ENCODE measurements at regions not wholly inside any gene's neighbourhood (a gene's known extent, or its start where the extent isn't known, plus 50 kb on each side); places are given as distances from the start of the nearest gene placed in this dataset.

GRCh38 chr1:221849897-221850296 is 108.0 kb upstream of the DUSP10 start:
- no peak for DNase-seq (ENCODE audit: low read depth in 2 of 2)

- no peak for DNase-seq (ENCODE audit: low read depth in 2 of 2)
Observed at GRCh38 chr1:221849110-221849509, 107.2 kb upstream of the DUSP10 start.

- DNase-seq (ENCODE audit: low read depth in 2 of 2): no peak
Observed at GRCh38 chr1:221847676-221848075, 105.8 kb upstream of the DUSP10 start.

GRCh38 chr1:221845650-221846371 is 103.9 kb upstream of the DUSP10 start:
- DNase-seq (ENCODE audit: low read depth in 2 of 2): no peak

GRCh38 chr1:221841983-221842335 is 100.1 kb upstream of the DUSP10 start:
- DNase-seq (ENCODE audit: low read depth in 2 of 2): no peak

- no peak for DNase-seq (ENCODE audit: low read depth in 2 of 2)
Observed at GRCh38 chr1:221841251-221841982, 99.5 kb upstream of the DUSP10 start.

- DNase-seq (ENCODE audit: low read depth in 2 of 2): no peak
Observed at GRCh38 chr1:221840511-221841243, 98.8 kb upstream of the DUSP10 start.

GRCh38 chr1:221839782-221840395 is 98.0 kb upstream of the DUSP10 start:
- peak; percentile 74 to 76 for DNase-seq (ENCODE audit: low read depth in 2 of 2)

GRCh38 chr1:221839321-221839720 is 97.4 kb upstream of the DUSP10 start:
- no peak for DNase-seq (ENCODE audit: low read depth in 2 of 2)

GRCh38 chr1:221837896-221838295 is 96.0 kb upstream of the DUSP10 start:
- peak; percentile 13 to 32 for DNase-seq (ENCODE audit: low read depth in 2 of 2)

- DNase-seq (ENCODE audit: low read depth in 2 of 2): no peak
Observed at GRCh38 chr1:221834698-221835513, 93.0 kb upstream of the DUSP10 start.

GRCh38 chr1:221832617-221833016 is 90.7 kb upstream of the DUSP10 start:
- no peak for DNase-seq (ENCODE audit: low read depth in 2 of 2)

GRCh38 chr1:221832151-221832550 is 90.3 kb upstream of the DUSP10 start:
- DNase-seq (ENCODE audit: low read depth in 2 of 2): no peak

- DNase-seq (ENCODE audit: low read depth in 2 of 2): peak in 1 of 2 donors; percentile 46
Observed at GRCh38 chr1:221829327-221830015, 87.6 kb upstream of the DUSP10 start.

- no peak for DNase-seq (ENCODE audit: low read depth in 2 of 2)
Observed at GRCh38 chr1:221827307-221827642, 85.4 kb upstream of the DUSP10 start.

GRCh38 chr1:221824909-221825308 is 83.0 kb upstream of the DUSP10 start:
- DNase-seq (ENCODE audit: low read depth in 2 of 2): no peak

GRCh38 chr1:221824025-221824424 is 82.1 kb upstream of the DUSP10 start:
- DNase-seq (ENCODE audit: low read depth in 2 of 2): no peak

GRCh38 chr1:221823561-221823960 is 81.7 kb upstream of the DUSP10 start:
- no peak for DNase-seq (ENCODE audit: low read depth in 2 of 2)

GRCh38 chr1:221823149-221823548 is 81.3 kb upstream of the DUSP10 start:
- no peak for DNase-seq (ENCODE audit: low read depth in 2 of 2)

- no peak for DNase-seq (ENCODE audit: low read depth in 2 of 2)
Observed at GRCh38 chr1:221822591-221822990, 80.7 kb upstream of the DUSP10 start.

- no peak for DNase-seq (ENCODE audit: low read depth in 2 of 2)
Observed at GRCh38 chr1:221816899-221817298, 75.0 kb upstream of the DUSP10 start.
